ENCODE measurements at regions not wholly inside any gene's neighbourhood (a gene's known extent, or its start where the extent isn't known, plus 50 kb on each side); places are given as distances from the start of the nearest gene placed in this dataset.

- H3K9ac ChIP-seq (ENCODE audit: low read length): no peak overlapping the region
- TF ChIP-seq EZH2phosphoT487 (IDR thresholded peaks at IDR 0.05; ENCODE audit: low read depth) (no peak), CTCF (IDR thresholded peaks at IDR 0.05; ENCODE audit: low read depth, low read length) (no peak)
- H3K36me3 ChIP-seq (replicated peaks; ENCODE audit: low read depth, low read length): no peaks in the 10 kb centered on the region
- no peak overlapping the region for H3K27ac ChIP-seq (ENCODE audit: low read length)
- H3K9me3 ChIP-seq (ENCODE audit: insufficient read depth, low read length): 0 out of 2 replicates have a peak, but pooled peaks cover 2% of the 10 kb centered on the region
- H4K20me1 ChIP-seq (ENCODE audit: insufficient read depth, low read length): no peaks in the 10 kb centered on the region
- H2AFZ ChIP-seq (ENCODE audit: low read depth, low read length): no peak overlapping the region
- no peaks in the 10 kb centered on the region for H3K79me2 ChIP-seq (ENCODE audit: low read length)
- H3K4me2 ChIP-seq (ENCODE audit: low read length): no peak overlapping the region
- peaks cover 24% of the 10 kb centered on the region; the same call in 1 of the 2 replicates for H3K27me3 ChIP-seq (ENCODE audit: low read depth, low read length)
- H3K4me3 ChIP-seq (ENCODE audit: low read length): no peak overlapping the region
- H3K4me1 ChIP-seq (ENCODE audit: low read length): no peaks in the 10 kb centered on the region
Measured at GRCh38 chr17:77736721-77737120, 221.8 kb upstream of the TNRC6C start.

- 0 out of 2 replicates have a peak, but pooled peaks cover 2% of the 10 kb centered on the region for H3K9me3 ChIP-seq (ENCODE audit: insufficient read depth, low read length)
- H3K4me3 ChIP-seq (ENCODE audit: low read length): no peak overlapping the region
- H3K27ac ChIP-seq (ENCODE audit: low read length): no peak overlapping the region
- TF ChIP-seq EZH2phosphoT487 (IDR thresholded peaks at IDR 0.05; ENCODE audit: low read depth) (no peak), CTCF (IDR thresholded peaks at IDR 0.05; ENCODE audit: low read depth, low read length) (no peak)
- no peak overlapping the region for H2AFZ ChIP-seq (ENCODE audit: low read depth, low read length)
- no peak overlapping the region for H3K9ac ChIP-seq (ENCODE audit: low read length)
- H3K79me2 ChIP-seq (ENCODE audit: low read length): no peaks in the 10 kb centered on the region
- H4K20me1 ChIP-seq (ENCODE audit: insufficient read depth, low read length): no peaks in the 10 kb centered on the region
- H3K4me2 ChIP-seq (ENCODE audit: low read length): no peak overlapping the region
- peaks cover 17% of the 10 kb centered on the region; the same call in 1 of the 2 replicates for H3K27me3 ChIP-seq (ENCODE audit: low read depth, low read length)
- no peaks in the 10 kb centered on the region for H3K4me1 ChIP-seq (ENCODE audit: low read length)
- H3K36me3 ChIP-seq (replicated peaks; ENCODE audit: low read depth, low read length): no peaks in the 10 kb centered on the region
Measured at GRCh38 chr17:77737442-77738265, 220.8 kb upstream of the TNRC6C start.

GRCh38 chr17:77738751-77739531 lies 219.6 kb upstream of the TNRC6C start:
- Histone ChIP-seq H2AFZ (ENCODE audit: low read depth, low read length) (no peak overlapping the region), H3K4me2 (ENCODE audit: low read length) (no peak overlapping the region), H3K4me1 (ENCODE audit: low read length) (no peaks in the 10 kb centered on the region), H3K79me2 (ENCODE audit: low read length) (no peaks in the 10 kb centered on the region), H3K4me3 (ENCODE audit: low read length) (no peak overlapping the region), H3K9ac (ENCODE audit: low read length) (no peak overlapping the region), H4K20me1 (ENCODE audit: insufficient read depth, low read length) (no peaks in the 10 kb centered on the region), H3K27me3 (ENCODE audit: low read depth, low read length) (peaks cover 5% of the 10 kb centered on the region; the same call in 1 of the 2 replicates), H3K9me3 (ENCODE audit: insufficient read depth, low read length) (no peaks in the 10 kb centered on the region), H3K27ac (ENCODE audit: low read length) (no peak overlapping the region), H3K36me3 (replicated peaks; ENCODE audit: low read depth, low read length) (no peaks in the 10 kb centered on the region)
- no peak for TF ChIP-seq CTCF (IDR thresholded peaks at IDR 0.05; ENCODE audit: low read depth, low read length)
- TF ChIP-seq EZH2phosphoT487 (IDR thresholded peaks at IDR 0.05; ENCODE audit: low read depth): no peak

GRCh38 chr17:77740481-77740880 lies 218.0 kb upstream of the TNRC6C start:
- H3K9ac ChIP-seq (ENCODE audit: low read length): no peak overlapping the region
- H4K20me1 ChIP-seq (ENCODE audit: insufficient read depth, low read length): no peaks in the 10 kb centered on the region
- no peak overlapping the region for H3K4me3 ChIP-seq (ENCODE audit: low read length)

More at GRCh38 chr17:77740481-77740880, 218.0 kb upstream of the TNRC6C start:
- H3K9me3 ChIP-seq (ENCODE audit: insufficient read depth, low read length): no peaks in the 10 kb centered on the region
- H3K4me2 ChIP-seq (ENCODE audit: low read length): no peak overlapping the region
- H2AFZ ChIP-seq (ENCODE audit: low read depth, low read length): no peak overlapping the region
- peaks cover 4% of the 10 kb centered on the region; the same call in 1 of the 2 replicates for H3K27me3 ChIP-seq (ENCODE audit: low read depth, low read length)
- no peak overlapping the region for H3K27ac ChIP-seq (ENCODE audit: low read length)
- H3K79me2 ChIP-seq (ENCODE audit: low read length): no peaks in the 10 kb centered on the region
- no peaks in the 10 kb centered on the region for H3K36me3 ChIP-seq (replicated peaks; ENCODE audit: low read depth, low read length)
- TF ChIP-seq CTCF (IDR thresholded peaks at IDR 0.05; ENCODE audit: low read depth, low read length): no peak
- no peak for TF ChIP-seq EZH2phosphoT487 (IDR thresholded peaks at IDR 0.05; ENCODE audit: low read depth)
- no peaks in the 10 kb centered on the region for H3K4me1 ChIP-seq (ENCODE audit: low read length)

All from OCI-LY3 (cell line).